ENCODE measurements at regions not wholly inside any gene's neighbourhood (a gene's known extent, or its start where the extent isn't known, plus 50 kb on each side); places are given as distances from the start of the nearest gene placed in this dataset.
"Not testable (repeated sequence)": the region's sequence is repeated elsewhere in the genome, so short reads cannot be mapped to it uniquely, and the experiment has no call there.

DNA sequence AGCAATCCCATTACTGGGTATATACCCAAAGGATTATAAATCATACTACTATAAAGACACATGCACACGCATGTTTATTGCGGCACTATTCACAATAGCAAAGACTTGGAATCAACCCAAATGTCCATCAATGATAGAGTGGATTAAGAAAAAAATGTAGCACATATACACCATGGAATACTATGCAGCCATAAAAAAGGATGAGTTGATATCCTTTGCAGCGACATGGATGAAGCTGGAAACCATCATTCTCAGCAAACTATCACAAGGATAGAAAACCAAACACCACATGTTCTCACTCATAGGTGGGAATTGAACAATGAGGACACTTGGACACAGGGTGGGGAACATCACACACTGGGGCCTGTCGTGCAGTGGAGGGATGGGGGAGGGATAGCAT is 83.7 kb upstream of the FAM174B start:
- H2AK5ac ChIP-seq (ENCODE audit: low read depth, low read length); H4K8ac ChIP-seq (ENCODE audit: extremely low read depth, insufficient read depth, low read length); H2AFZ ChIP-seq (ENCODE audit: low read length); H4K91ac ChIP-seq (replicated peaks; ENCODE audit: insufficient read length, low read length); CTCF ChIA-PET (ENCODE audit: partially characterized antibody); H3K9ac ChIP-seq (replicated peaks in 1 of 4; ENCODE audit: extremely low read depth in 1 of 4, low read depth in 3 of 4, low read length in 3 of 4); H4K5ac ChIP-seq (ENCODE audit: insufficient read length, low read depth, low read length); H3K27me3 ChIP-seq (replicated peaks in 1 of 4; ENCODE audit: control insufficient read depth in 3 of 4, extremely low read depth in 1 of 4, insufficient read depth in 3 of 4, low read length in 3 of 4); H3K56ac ChIP-seq (replicated peaks; ENCODE audit: insufficient read length, low read depth, low read length); H3K23me2 ChIP-seq (ENCODE audit: low read depth, low read length); POLR2A ChIA-PET (ENCODE audit: partially characterized antibody); H4K20me1 ChIP-seq (replicated peaks in 1 of 2; ENCODE audit: control insufficient read depth in 1 of 2, insufficient read depth in 2 of 2, low read length in 2 of 2); H2BK120ac ChIP-seq (replicated peaks; ENCODE audit: low read depth, low read length); H2BK5ac ChIP-seq (ENCODE audit: low read depth, low read length); H2BK15ac ChIP-seq (ENCODE audit: low read length); H3K18ac ChIP-seq (ENCODE audit: extremely low read depth, low read length); H3K4ac ChIP-seq (replicated peaks; ENCODE audit: insufficient read length, low read depth, low read length); H3K4me3 ChIP-seq (ENCODE audit: extremely low read depth in 1 of 4, insufficient read depth in 2 of 4, low read depth in 3 of 4, low read length in 4 of 4); H2BK12ac ChIP-seq (ENCODE audit: low read depth, low read length); H3K36me3 ChIP-seq (ENCODE audit: control insufficient read depth in 2 of 4, insufficient read depth in 4 of 4, low read length in 3 of 4); H3K23ac ChIP-seq (ENCODE audit: insufficient read length); H2BK20ac ChIP-seq (ENCODE audit: low read length); H3K79me1 ChIP-seq (ENCODE audit: low read depth, low read length); DNase-seq (ENCODE audit: low read depth in 1 of 2, low spot score in 2 of 2); H3K4me2 ChIP-seq (ENCODE audit: insufficient read depth in 1 of 2, low read depth in 2 of 2, low read length in 2 of 2); FAIRE-seq; H3K27ac ChIP-seq (ENCODE audit: low read depth, low read length); H3K14ac ChIP-seq (ENCODE audit: insufficient read length); H3K9me3 ChIP-seq (ENCODE audit: insufficient read depth in 2 of 2, low read depth in 1 of 2, low read length in 1 of 2); H3K79me2 ChIP-seq (ENCODE audit: control insufficient read depth in 1 of 2, insufficient read depth in 2 of 2, low read length in 2 of 2): not testable (repeated sequence)
- WGBS, 2 experiments (ENCODE audit: extremely low coverage in 1 of 2, insufficient coverage in 1 of 2, insufficient read length in 1 of 2, insufficient replicate concordance in 2 of 2, low coverage in 1 of 2, low lambda C conversion rate in 2 of 2, missing lambda C conversion rate in 1 of 2), result 93% methylated on average over 4 of the region's 4 CpGs; no CpG with 5 or more reads in 1 of the 2 experiments
- peaks cover 5 to 11% (median 8%) of the 10 kb centered on the region in 4 experiments; a peak in 6 of 7 replicates for H3K4me1 ChIP-seq (replicated peaks in 1 of 4; ENCODE audit: control insufficient read depth in 3 of 4, insufficient read depth in 4 of 4, low read length in 3 of 4)
